OCI-LY7 (cell line): ENCODE measurements at regions not wholly inside any gene's neighbourhood (a gene's known extent, or its start where the extent isn't known, plus 50 kb on each side); places are given as distances from the start of the nearest gene placed in this dataset.

Experiments
- BruUV-seq: library from RNA; stranded (reverse); fragments of 400-500 nt; replicated peaks from 2 replicates; lab custom pipeline; 2021; lab: Mats Ljungman, UMichigan
- CTCF ChIA-PET: fragments of 300-600 bp; sonication (Branson Sonifier 250); formaldehyde crosslinking; loops from one replicate; lab custom pipeline; 2022; ENCODE audit warnings: antibody characterized with exemption; ENCODE audit not compliant: unreplicated experiment; lab: Charles Lee
- POLR2A ChIA-PET: fragments of 300-600 bp; sonication (Branson Sonifier 250); formaldehyde crosslinking; loops from one replicate; lab custom pipeline; 2022; ENCODE audit warnings: antibody characterized with exemption; lab: Charles Lee
- DNase-seq: peaks from one replicate; pipeline ENCODE4 v3.0.0-alpha.2; 2015; ENCODE audit warnings: low spot score
- H2AFZ ChIP-seq: fragments of 200-600 bp; sonication (generic), shearing (Covaris generic); 2 replicates; pipeline ENCODE4 v1.6.1; 2014; ENCODE audit warnings: mild to moderate bottlenecking, antibody characterized with exemption, low read length, moderate library complexity
- H3K27ac ChIP-seq: fragments of 200-600 bp; sonication (generic); 2 replicates; pipeline ENCODE4 v1.5.1; 2014; ENCODE audit warnings: mixed run types, low read depth, mild to moderate bottlenecking, moderate library complexity, low read length, inconsistent platforms; ENCODE audit not compliant: poor library complexity, severe bottlenecking
- H3K36me3 ChIP-seq: fragments of 200-600 bp; sonication (generic); 2 replicates; pipeline ENCODE4 v1.6.1; 2014; ENCODE audit warnings: mild to moderate bottlenecking, antibody characterized with exemption, low read length, moderate library complexity, mixed read lengths; ENCODE audit not compliant: insufficient read depth
- H3K4me1 ChIP-seq: fragments of 200-600 bp; sonication (generic); 2 replicates; pipeline ENCODE4 v1.5.1; 2014; ENCODE audit warnings: mild to moderate bottlenecking, low read length; ENCODE audit not compliant: insufficient read depth, poor library complexity, severe bottlenecking
- H3K4me2 ChIP-seq: fragments of 200-600 bp; sonication (generic); 2 replicates; pipeline ENCODE4 v1.6.1; 2014; ENCODE audit warnings: mild to moderate bottlenecking, low read length
- H3K4me3 ChIP-seq: fragments of 200-600 bp; sonication (generic); 2 replicates; pipeline ENCODE4 v1.5.1; 2014; ENCODE audit warnings: mild to moderate bottlenecking, low read depth, low read length; ENCODE audit not compliant: poor library complexity, severe bottlenecking
- H3K79me2 ChIP-seq: fragments of 200-600 bp; sonication (generic); 2 replicates; pipeline ENCODE4 v1.6.1; 2016; ENCODE audit warnings: low read depth, mild to moderate bottlenecking, low read length, moderate library complexity, mixed read lengths; ENCODE audit not compliant: insufficient read depth
- H3K9me2 ChIP-seq: fragments of 200-600 bp; sonication (generic); 2 replicates; pipeline ENCODE4 v1.6.1; 2016; ENCODE audit warnings: mild to moderate bottlenecking, low read length, mixed read lengths; ENCODE audit not compliant: insufficient read depth
- H3K9me3 ChIP-seq: fragments of 200-600 bp; sonication (generic); 2 replicates; pipeline ENCODE4 v1.6.1; 2014; ENCODE audit warnings: mild to moderate bottlenecking, mixed run types, low read length, mixed read lengths
- H4K20me1 ChIP-seq: fragments of 200-600 bp; sonication (generic); 2 replicates; pipeline ENCODE4 v1.6.1; 2014; ENCODE audit warnings: mild to moderate bottlenecking, antibody characterized with exemption, low read length, moderate library complexity, mixed read lengths; ENCODE audit not compliant: insufficient read depth
- EZH2phosphoT487 ChIP-seq: fragments of 200-600 bp; sonication (generic); IDR thresholded peaks from 2 replicates; pipeline ENCODE4 v1.6.1; 2018; ENCODE audit warnings: low read depth, borderline replicate concordance, mild to moderate bottlenecking, mixed run types, antibody characterized with exemption, low read length, moderate library complexity, mixed read lengths
- intact Hi-C: fragments of 100-400 bp; cut with micrococcal nuclease; formaldehyde crosslinking; loops from one replicate; pipeline ENCODE4 v1.10.0; 2022; ENCODE audit not compliant: unreplicated experiment
- TF ChIP-seq, protein P1 (sequence below): fragments of 200-600 bp; sonication (generic); conservative IDR thresholded peaks from 2 replicates; pipeline ENCODE4 v1.5.1; 2014; ENCODE audit warnings: mild to moderate bottlenecking, antibody characterized with exemption, low read length, moderate library complexity, mixed read lengths

DNA sequence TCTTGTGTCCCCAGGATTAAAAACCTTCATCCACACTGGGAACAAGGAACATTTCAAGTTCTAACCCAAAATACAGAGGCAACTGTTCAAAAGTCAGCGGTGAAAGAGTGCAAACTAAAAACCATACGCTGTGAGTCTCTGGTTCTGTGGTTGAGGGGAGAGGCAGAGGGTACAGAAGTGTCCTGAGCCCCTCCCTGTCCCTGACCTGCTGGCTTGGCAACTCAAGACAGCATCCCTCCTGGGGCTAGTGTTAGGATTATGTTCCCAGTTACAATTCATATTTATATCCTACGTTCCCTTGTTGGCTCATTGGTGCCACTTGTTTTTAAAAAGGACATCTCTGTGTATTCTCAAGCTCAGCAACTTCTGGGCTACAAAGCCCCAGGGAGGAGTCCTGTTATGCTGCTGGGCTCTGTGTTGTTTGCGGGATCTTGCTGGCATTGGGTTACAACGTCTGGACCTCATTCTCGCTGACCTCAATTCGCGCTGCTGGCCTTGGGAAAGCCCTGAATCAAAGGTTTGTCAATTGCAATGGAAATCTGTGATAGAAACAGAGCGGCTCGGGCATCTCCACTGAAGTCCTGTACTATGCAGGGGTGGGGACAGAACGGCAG is 420.8 kb downstream of the FUT8 start:
- no peak overlapping the region for H3K27ac ChIP-seq
- no peaks in the 10 kb centered on the region for H3K9me3 ChIP-seq
- CTCF ChIA-PET, result interaction anchor here (0.6 kb wide), 1 partner anchor 562 kb away, joined by 3 read pairs; no protein-coding TSS in a partner anchor
- H4K20me1 ChIP-seq, result no peaks in the 10 kb centered on the region
- intact Hi-C loops, result no loop called here
- POLR2A ChIA-PET, result no interaction called here
- no peaks in the 10 kb centered on the region for H3K36me3 ChIP-seq
- no peak for DNase-seq
- no peak overlapping the region for H3K4me2 ChIP-seq
- H3K4me1 ChIP-seq, result no peaks in the 10 kb centered on the region
- BruUV-seq, result no TSS peak
- H3K9me2 ChIP-seq, result no peaks in the 10 kb centered on the region
- H2AFZ ChIP-seq, result no peak overlapping the region
- no peaks in the 10 kb centered on the region for H3K79me2 ChIP-seq
- H3K4me3 ChIP-seq, result no peak overlapping the region
- no peak for TF ChIP-seq EZH2phosphoT487

DNA sequence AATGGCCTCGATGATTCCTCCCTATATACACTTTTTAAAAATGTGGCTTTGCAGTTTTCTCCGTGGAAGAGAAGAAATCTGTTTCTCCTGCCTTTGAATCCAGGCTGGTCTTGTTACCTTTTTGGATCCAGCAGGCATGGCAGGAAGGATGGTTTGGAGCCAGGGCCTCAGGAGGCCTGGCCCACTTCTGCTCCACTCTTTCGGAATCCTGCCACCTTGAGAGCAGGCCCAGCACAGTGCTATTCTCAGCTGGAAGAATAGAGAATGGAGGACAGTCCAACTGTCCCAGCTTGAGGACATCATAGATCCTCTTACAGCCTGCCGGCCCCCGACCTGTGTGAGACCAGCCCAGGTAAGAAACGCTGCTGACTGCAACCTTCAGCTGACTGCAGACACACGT is 421.5 kb downstream of the FUT8 start:
- Histone ChIP-seq H2AFZ (no peak overlapping the region), H3K36me3 (no peaks in the 10 kb centered on the region), H3K9me3 (no peaks in the 10 kb centered on the region), H3K4me3 (no peak overlapping the region), H3K27ac (no peak overlapping the region), H4K20me1 (no peaks in the 10 kb centered on the region), H3K9me2 (no peaks in the 10 kb centered on the region), H3K4me1 (no peaks in the 10 kb centered on the region), H3K4me2 (no peak overlapping the region), H3K79me2 (no peaks in the 10 kb centered on the region)
- intact Hi-C loops, result no loop called here
- no TSS peak for BruUV-seq
- no peak for DNase-seq
- no peak for TF ChIP-seq EZH2phosphoT487
- TF ChIP-seq, protein P1, sequence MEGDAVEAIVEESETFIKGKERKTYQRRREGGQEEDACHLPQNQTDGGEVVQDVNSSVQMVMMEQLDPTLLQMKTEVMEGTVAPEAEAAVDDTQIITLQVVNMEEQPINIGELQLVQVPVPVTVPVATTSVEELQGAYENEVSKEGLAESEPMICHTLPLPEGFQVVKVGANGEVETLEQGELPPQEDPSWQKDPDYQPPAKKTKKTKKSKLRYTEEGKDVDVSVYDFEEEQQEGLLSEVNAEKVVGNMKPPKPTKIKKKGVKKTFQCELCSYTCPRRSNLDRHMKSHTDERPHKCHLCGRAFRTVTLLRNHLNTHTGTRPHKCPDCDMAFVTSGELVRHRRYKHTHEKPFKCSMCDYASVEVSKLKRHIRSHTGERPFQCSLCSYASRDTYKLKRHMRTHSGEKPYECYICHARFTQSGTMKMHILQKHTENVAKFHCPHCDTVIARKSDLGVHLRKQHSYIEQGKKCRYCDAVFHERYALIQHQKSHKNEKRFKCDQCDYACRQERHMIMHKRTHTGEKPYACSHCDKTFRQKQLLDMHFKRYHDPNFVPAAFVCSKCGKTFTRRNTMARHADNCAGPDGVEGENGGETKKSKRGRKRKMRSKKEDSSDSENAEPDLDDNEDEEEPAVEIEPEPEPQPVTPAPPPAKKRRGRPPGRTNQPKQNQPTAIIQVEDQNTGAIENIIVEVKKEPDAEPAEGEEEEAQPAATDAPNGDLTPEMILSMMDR, result no peak
- POLR2A ChIA-PET, result no interaction called here
- CTCF ChIA-PET, result interaction anchor here (0.6 kb wide), 1 partner anchor 1091 kb away, joined by 3 read pairs; no protein-coding TSS in a partner anchor

DNA sequence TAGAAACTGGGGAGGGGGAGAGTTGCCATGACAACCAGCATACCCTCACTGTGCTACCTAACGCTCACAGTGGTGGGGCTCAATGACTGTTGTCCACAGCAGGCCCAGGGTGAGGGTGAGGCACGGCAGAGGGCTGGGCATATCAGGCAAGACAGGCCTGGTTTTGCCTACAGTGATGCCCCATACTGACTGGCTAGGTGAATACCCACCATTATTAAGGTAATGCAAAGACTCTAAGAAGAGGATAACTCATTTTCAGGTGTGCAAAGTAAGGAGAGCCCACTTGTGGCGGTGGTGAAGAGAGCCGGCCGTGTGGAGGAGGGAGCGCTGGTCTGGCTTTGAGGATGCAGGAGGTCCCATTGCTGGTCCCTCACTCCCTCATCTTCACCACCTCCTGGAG is 422.3 kb downstream of the FUT8 start:
- TF ChIP-seq, protein P1, result no peak
- TF ChIP-seq EZH2phosphoT487, result no peak

More for the DNA sequence above, 422.3 kb downstream of the FUT8 start:
- Histone ChIP-seq H3K9me2 (no peaks in the 10 kb centered on the region), H3K36me3 (no peaks in the 10 kb centered on the region), H2AFZ (no peak overlapping the region), H3K9me3 (no peaks in the 10 kb centered on the region), H3K4me2 (no peak overlapping the region), H3K79me2 (no peaks in the 10 kb centered on the region), H4K20me1 (no peaks in the 10 kb centered on the region), H3K4me3 (no peak overlapping the region), H3K4me1 (no peaks in the 10 kb centered on the region), H3K27ac (no peak overlapping the region)
- no TSS peak for BruUV-seq
- ChIA-PET CTCF (no interaction called here), POLR2A (no interaction called here)
- intact Hi-C loops, result no loop called here
- DNase-seq, result no peak
